H9 (cell line): ENCODE measurements at regions not wholly inside any gene's neighbourhood (a gene's known extent, or its start where the extent isn't known, plus 50 kb on each side); places are given as distances from the start of the nearest gene placed in this dataset.

Experiments used
- DNase-seq: peaks from one replicate; pipeline ENCODE4 v3.0.0-alpha.2; 2017
- H2AFZ ChIP-seq: one replicate; pipeline ENCODE4 v1.6.1; 2013; ENCODE audit warnings: mild to moderate bottlenecking, low read length, control low read depth, moderate library complexity
- H2AK5ac ChIP-seq: 2 replicates; pipeline ENCODE4 v1.6.1; 2013; ENCODE audit warnings: low read length, control low read depth, mixed read lengths; ENCODE audit not compliant: insufficient read length
- H2BK120ac ChIP-seq: one replicate; pipeline ENCODE4 v1.6.1; 2013; ENCODE audit warnings: low read depth, mild to moderate bottlenecking, low read length, control low read depth, inconsistent platforms; ENCODE audit not compliant: poor library complexity, severe bottlenecking
- H2BK12ac ChIP-seq: 2 replicates; pipeline ENCODE4 v1.6.1; 2013; ENCODE audit warnings: low read length, control low read depth, mixed read lengths, low read depth; ENCODE audit not compliant: insufficient read length
- H2BK15ac ChIP-seq: 2 replicates; pipeline ENCODE4 v1.6.1; 2013; ENCODE audit warnings: low read depth, low read length, control low read depth
- H2BK20ac ChIP-seq: one replicate; pipeline ENCODE4 v1.6.1; 2013; ENCODE audit warnings: low read depth, mild to moderate bottlenecking, low read length, control low read depth, inconsistent platforms; ENCODE audit not compliant: poor library complexity, severe bottlenecking
- H2BK5ac ChIP-seq: 2 replicates; pipeline ENCODE4 v1.6.1; 2013; ENCODE audit warnings: low read length, control low read depth, mixed read lengths; ENCODE audit not compliant: insufficient read length
- H3K14ac ChIP-seq: 2 replicates; pipeline ENCODE4 v1.6.1; 2013; ENCODE audit warnings: low read length, control low read depth; ENCODE audit not compliant: insufficient read depth
- H3K18ac ChIP-seq: 2 replicates; pipeline ENCODE4 v1.6.1; 2013; ENCODE audit warnings: low read depth, mild to moderate bottlenecking, mixed read lengths, low read length, control low read depth; ENCODE audit not compliant: insufficient read length
- H3K23ac ChIP-seq: 2 replicates; pipeline ENCODE4 v1.6.1; 2013; ENCODE audit warnings: low read length, control low read depth, mixed read lengths, low read depth; ENCODE audit not compliant: insufficient read length
- H3K23me2 ChIP-seq: 2 replicates; pipeline ENCODE4 v1.6.1; 2013; ENCODE audit warnings: low read depth, mild to moderate bottlenecking, mixed read lengths, low read length, control low read depth; ENCODE audit not compliant: insufficient read length, poor library complexity, severe bottlenecking
- H3K27ac ChIP-seq: 2 replicates; pipeline ENCODE4 v1.5.1; 2013; ENCODE audit warnings: low read length, control low read depth, mixed read lengths, low read depth; ENCODE audit not compliant: insufficient read length
- H3K27me3 ChIP-seq: 2 replicates; pipeline ENCODE4 v1.6.1; 2013; ENCODE audit warnings: low read length, control low read depth, inconsistent platforms; ENCODE audit not compliant: insufficient read depth
- H3K4ac ChIP-seq: 2 replicates; pipeline ENCODE4 v1.6.1; 2013; ENCODE audit warnings: low read depth, mild to moderate bottlenecking, control low read depth, inconsistent platforms, low read length, moderate library complexity
- H3K4me1 ChIP-seq: 2 replicates; pipeline ENCODE4 v1.6.1; 2013; ENCODE audit warnings: low read length, control low read depth, inconsistent platforms; ENCODE audit not compliant: insufficient read depth
- H3K4me2 ChIP-seq: 2 replicates; pipeline ENCODE4 v1.6.1; 2013; ENCODE audit warnings: low read length, control low read depth, mixed read lengths; ENCODE audit not compliant: insufficient read length, insufficient read depth
- H3K56ac ChIP-seq: 2 replicates; pipeline ENCODE4 v1.6.1; 2013; ENCODE audit warnings: low read depth, mild to moderate bottlenecking, mixed read lengths, low read length, control low read depth; ENCODE audit not compliant: insufficient read length
- H3K79me1 ChIP-seq: 2 replicates; pipeline ENCODE4 v1.6.1; 2013; ENCODE audit warnings: low read depth, mild to moderate bottlenecking, moderate library complexity, low read length, control low read depth, inconsistent platforms; ENCODE audit not compliant: insufficient read depth, poor library complexity, severe bottlenecking
- H3K79me2 ChIP-seq: 2 replicates; pipeline ENCODE4 v1.6.1; 2013; ENCODE audit warnings: low read length, control low read depth, inconsistent platforms; ENCODE audit not compliant: insufficient read depth
- H3K9ac ChIP-seq: 2 replicates; pipeline ENCODE4 v1.6.1; 2013; ENCODE audit warnings: low read length, control low read depth, mixed read lengths; ENCODE audit not compliant: insufficient read length; ENCODE audit errors: extremely low read depth
- H3K9me3 ChIP-seq: one replicate; pipeline ENCODE4 v1.6.1; 2013; ENCODE audit warnings: low read depth, low read length, inconsistent platforms; ENCODE audit not compliant: control insufficient read depth
- H3T11ph ChIP-seq: one replicate; pipeline ENCODE4 v1.6.1; 2013; ENCODE audit warnings: mild to moderate bottlenecking, low read length, control low read depth, inconsistent platforms
- H4K20me1 ChIP-seq: one replicate; pipeline ENCODE4 v1.6.1; 2013; ENCODE audit not compliant: control insufficient read depth, insufficient read length, insufficient read depth
- H4K5ac ChIP-seq: 2 replicates; pipeline ENCODE4 v1.6.1; 2013; ENCODE audit warnings: low read depth, mild to moderate bottlenecking, mixed read lengths, low read length, control low read depth; ENCODE audit not compliant: insufficient read length
- H4K8ac ChIP-seq: replicated peaks from 2 replicates; pipeline ENCODE4 v1.6.1; 2013; ENCODE audit warnings: low read length, control low read depth, mixed read lengths, low read depth; ENCODE audit not compliant: insufficient read length
- H4K91ac ChIP-seq: 2 replicates; pipeline ENCODE4 v1.6.1; 2013; ENCODE audit warnings: low read depth, mild to moderate bottlenecking, moderate library complexity, mixed read lengths, low read length, control low read depth; ENCODE audit not compliant: insufficient read length
- H3K27ac Mint-ChIP-seq, 3 experiments: 2 replicates in 2 of 3; 3 replicates in 1 of 3; pipeline ENCODE4 v1.8.0; 2020 to 2021; ENCODE audit warnings: mixed read lengths in 3 of 3, mild to moderate bottlenecking in 1 of 3, moderate library complexity in 1 of 3
- H3K27me3 Mint-ChIP-seq: 2 replicates; pipeline ENCODE4 v1.8.0; 2021; ENCODE audit warnings: low read depth, mild to moderate bottlenecking, moderate library complexity, mixed read lengths
- H3K36me3 Mint-ChIP-seq, 3 experiments: 2 replicates in 2 of 3; 3 replicates in 1 of 3; pipeline ENCODE4 v1.8.0; 2020 to 2021; ENCODE audit warnings: low read depth in 3 of 3, mixed read lengths in 3 of 3; ENCODE audit not compliant: insufficient read depth in 1 of 3
- H3K4me1 Mint-ChIP-seq, 2 experiments: 2 replicates each; pipeline ENCODE4 v1.8.0; 2020; ENCODE audit warnings: mixed read lengths in 2 of 2
- H3K4me3 Mint-ChIP-seq, 2 experiments: 2 replicates in 1 of 2; 3 replicates in 1 of 2; pipeline ENCODE4 v1.8.0; 2020 to 2021; ENCODE audit warnings: mild to moderate bottlenecking in 2 of 2, mixed read lengths in 2 of 2, moderate library complexity in 1 of 2
- H3K9me3 Mint-ChIP-seq, 2 experiments: 2 replicates in 1 of 2; 3 replicates in 1 of 2; pipeline ENCODE4 v1.8.0; 2020; ENCODE audit warnings: mild to moderate bottlenecking in 2 of 2, mixed read lengths in 2 of 2, moderate library complexity in 1 of 2
- CTCF ChIP-seq: fragments of 200-600 bp; sonication (generic); conservative IDR thresholded peaks from 3 replicates; pipeline ENCODE4 v1.8.0; 2021; ENCODE audit warnings: antibody characterized with exemption, mild to moderate bottlenecking
- WGBS: extraction: QIAGEN DNeasy Blood & Tissue Kit; methylation state at CpG from one replicate; pipeline ENCODE4 v1.1.7; 2013; ENCODE audit warnings: missing lambda C conversion rate, low lambda C conversion rate, mixed read lengths; ENCODE audit not compliant: insufficient read length; ENCODE audit errors: extremely low coverage; 5-methylcytosine and 5-hydroxymethylcytosine counted together

GRCh38 chr9:78812665-78813064 lies 515.7 kb downstream of the PSAT1 start:
- no peaks in the 10 kb centered on the region for H3K27me3 ChIP-seq
- no peak overlapping the region for H3K27ac ChIP-seq
- no peak overlapping the region for H2BK15ac ChIP-seq
- H3K9me3 Mint-ChIP-seq, result no peaks in the 10 kb centered on the region
- H3K4ac ChIP-seq, result no peak overlapping the region
- no peak overlapping the region for H2BK5ac ChIP-seq
- no peaks in the 10 kb centered on the region for H3K36me3 Mint-ChIP-seq
- no peak overlapping the region for H3T11ph ChIP-seq
- no peak overlapping the region for H2BK120ac ChIP-seq
- H2BK12ac ChIP-seq, result no peak overlapping the region
- no peak for DNase-seq
- no peak overlapping the region for H3K4me2 ChIP-seq
- WGBS, result no CpG with 5 or more reads among the region's 3 CpGs
- H3K79me1 ChIP-seq, result no peaks in the 10 kb centered on the region
- no peaks in the 10 kb centered on the region; the same call in 1 of the 2 replicates for H3K27me3 Mint-ChIP-seq
- H3K4me3 Mint-ChIP-seq, result no peak overlapping the region
- no peak overlapping the region for H3K14ac ChIP-seq
- H3K9me3 ChIP-seq, result no peaks in the 10 kb centered on the region
- no peaks in the 10 kb centered on the region for H3K79me2 ChIP-seq
- no peak overlapping the region for H3K27ac Mint-ChIP-seq
- H2AFZ ChIP-seq, result no peak overlapping the region
- H3K56ac ChIP-seq, result no peak overlapping the region
- no peak overlapping the region for H2AK5ac ChIP-seq
- H4K8ac ChIP-seq, result no peak overlapping the region
- H3K23me2 ChIP-seq, result no peaks in the 10 kb centered on the region
- H4K91ac ChIP-seq, result no peak overlapping the region
- no peak overlapping the region for H3K18ac ChIP-seq
- TF ChIP-seq CTCF, result no peak
- H3K4me1 ChIP-seq, result no peaks in the 10 kb centered on the region
- H4K20me1 ChIP-seq, result no peaks in the 10 kb centered on the region
- no peak overlapping the region for H2BK20ac ChIP-seq
- H3K4me1 Mint-ChIP-seq, result peaks cover 4% of the 10 kb centered on the region in 2 experiments; a peak in 3 of 4 replicates
- no peak overlapping the region for H4K5ac ChIP-seq
- no peak overlapping the region for H3K9ac ChIP-seq
- H3K23ac ChIP-seq, result no peak overlapping the region
